RWPE2 (cell line): ENCODE measurements at regions not wholly inside any gene's neighbourhood (a gene's known extent, or its start where the extent isn't known, plus 50 kb on each side); places are given as distances from the start of the nearest gene placed in this dataset.

Experiments used
- ATAC-seq: fragments of 200-7000 bp; cut with Tn5 transposase; 3 replicates; pipeline ENCODE4 v1.9.1; 2021; ENCODE audit warnings: low read depth
- DNase-seq: peaks from one replicate; pipeline ENCODE4 v3.0.0-alpha.2; 2020; ENCODE audit warnings: low spot score
- H3K27ac ChIP-seq: fragments of 450-650 bp; 2 replicates; pipeline ENCODE4 v1.5.1; 2017; ENCODE audit warnings: mild to moderate bottlenecking; ENCODE audit not compliant: poor library complexity, severe bottlenecking
- H3K27me3 ChIP-seq: fragments of 250-450 bp; sonication (Bioruptor Pico); 2 replicates; pipeline ENCODE4 v1.5.1; 2021; ENCODE audit warnings: mild to moderate bottlenecking, moderate library complexity; ENCODE audit not compliant: insufficient read depth, poor library complexity, severe bottlenecking
- H3K36me3 ChIP-seq: fragments of 250-450 bp; sonication (Bioruptor Pico); 2 replicates; pipeline ENCODE4 v1.5.1; 2020; ENCODE audit warnings: low read depth, mild to moderate bottlenecking, moderate library complexity
- H3K4me1 ChIP-seq: fragments of 250-450 bp; sonication (Bioruptor Pico); 2 replicates; pipeline ENCODE4 v1.5.1; 2021; ENCODE audit warnings: mild to moderate bottlenecking, moderate library complexity; ENCODE audit not compliant: insufficient read depth, poor library complexity, severe bottlenecking
- H3K4me3 ChIP-seq: fragments of 250-450 bp; sonication (Bioruptor Pico); 2 replicates; pipeline ENCODE4 v1.5.1; 2021; ENCODE audit warnings: mild to moderate bottlenecking, moderate library complexity; ENCODE audit not compliant: severe bottlenecking
- H3K9me3 ChIP-seq: fragments of 250-450 bp; sonication (Bioruptor Pico); 2 replicates; pipeline ENCODE4 v1.5.1; 2021; ENCODE audit warnings: mild to moderate bottlenecking, moderate library complexity; ENCODE audit not compliant: severe bottlenecking
- TF ChIP-seq, protein P1 (sequence below): fragments of 450-650 bp; IDR thresholded peaks from one replicate; pipeline ENCODE4 v1.5.1; 2017; ENCODE audit warnings: mild to moderate bottlenecking, moderate library complexity; ENCODE audit not compliant: poor library complexity, severe bottlenecking

DNA sequence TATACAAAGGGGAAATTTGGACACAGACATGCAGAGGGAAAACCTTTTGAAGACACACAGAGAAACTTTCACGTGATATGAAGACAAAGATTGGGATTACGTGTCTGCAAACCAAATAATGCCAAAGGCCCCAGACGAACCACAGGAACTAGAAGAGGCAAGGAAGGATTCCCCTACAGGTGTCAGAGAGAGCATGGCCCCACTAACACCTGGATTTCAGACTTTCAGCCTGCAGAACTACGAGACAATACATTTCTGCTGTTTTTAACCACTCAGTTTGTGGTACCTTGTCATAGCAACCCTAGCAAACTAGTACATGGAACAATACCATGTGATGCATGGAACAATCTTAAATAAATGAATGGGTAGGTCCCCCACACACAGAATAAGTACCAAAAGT is 341.0 kb downstream of the HDGFL1 start:
- no peaks in the 10 kb centered on the region for H3K4me1 ChIP-seq
- no peaks in the 10 kb centered on the region for H3K9me3 ChIP-seq
- DNase-seq (no peak), ATAC-seq (no peak)
- TF ChIP-seq, protein P1, sequence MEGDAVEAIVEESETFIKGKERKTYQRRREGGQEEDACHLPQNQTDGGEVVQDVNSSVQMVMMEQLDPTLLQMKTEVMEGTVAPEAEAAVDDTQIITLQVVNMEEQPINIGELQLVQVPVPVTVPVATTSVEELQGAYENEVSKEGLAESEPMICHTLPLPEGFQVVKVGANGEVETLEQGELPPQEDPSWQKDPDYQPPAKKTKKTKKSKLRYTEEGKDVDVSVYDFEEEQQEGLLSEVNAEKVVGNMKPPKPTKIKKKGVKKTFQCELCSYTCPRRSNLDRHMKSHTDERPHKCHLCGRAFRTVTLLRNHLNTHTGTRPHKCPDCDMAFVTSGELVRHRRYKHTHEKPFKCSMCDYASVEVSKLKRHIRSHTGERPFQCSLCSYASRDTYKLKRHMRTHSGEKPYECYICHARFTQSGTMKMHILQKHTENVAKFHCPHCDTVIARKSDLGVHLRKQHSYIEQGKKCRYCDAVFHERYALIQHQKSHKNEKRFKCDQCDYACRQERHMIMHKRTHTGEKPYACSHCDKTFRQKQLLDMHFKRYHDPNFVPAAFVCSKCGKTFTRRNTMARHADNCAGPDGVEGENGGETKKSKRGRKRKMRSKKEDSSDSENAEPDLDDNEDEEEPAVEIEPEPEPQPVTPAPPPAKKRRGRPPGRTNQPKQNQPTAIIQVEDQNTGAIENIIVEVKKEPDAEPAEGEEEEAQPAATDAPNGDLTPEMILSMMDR: no peak
- H3K27me3 ChIP-seq: no peaks in the 10 kb centered on the region
- no peak overlapping the region for H3K27ac ChIP-seq
- H3K36me3 ChIP-seq: no peaks in the 10 kb centered on the region
- H3K4me3 ChIP-seq: no peak overlapping the region

DNA sequence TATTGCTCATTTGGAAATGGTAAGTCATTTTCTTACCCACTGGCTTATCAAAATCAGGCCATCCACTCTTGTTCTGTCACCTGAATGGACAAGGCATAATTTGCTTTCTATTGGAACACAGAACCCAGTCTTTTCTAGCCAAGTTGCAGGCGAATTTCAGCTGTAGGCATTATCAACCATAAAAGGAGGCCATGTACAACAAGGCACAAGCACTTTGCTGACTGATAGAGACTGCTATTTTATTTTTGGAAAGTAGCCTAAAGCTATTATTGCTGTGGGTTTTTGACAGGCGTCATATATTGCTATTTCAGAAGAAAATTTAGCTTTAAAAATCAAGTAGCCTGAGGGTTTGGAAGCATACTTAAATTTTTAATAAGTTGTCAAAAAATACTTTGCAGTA is 344.2 kb downstream of the HDGFL1 start:
- Histone ChIP-seq H3K9me3 (no peaks in the 10 kb centered on the region), H3K27ac (no peak overlapping the region), H3K4me1 (no peaks in the 10 kb centered on the region), H3K36me3 (no peaks in the 10 kb centered on the region), H3K27me3 (no peaks in the 10 kb centered on the region), H3K4me3 (no peak overlapping the region)
- ATAC-seq: no peak
- DNase-seq: no peak
- TF ChIP-seq, protein P1: no peak

DNA sequence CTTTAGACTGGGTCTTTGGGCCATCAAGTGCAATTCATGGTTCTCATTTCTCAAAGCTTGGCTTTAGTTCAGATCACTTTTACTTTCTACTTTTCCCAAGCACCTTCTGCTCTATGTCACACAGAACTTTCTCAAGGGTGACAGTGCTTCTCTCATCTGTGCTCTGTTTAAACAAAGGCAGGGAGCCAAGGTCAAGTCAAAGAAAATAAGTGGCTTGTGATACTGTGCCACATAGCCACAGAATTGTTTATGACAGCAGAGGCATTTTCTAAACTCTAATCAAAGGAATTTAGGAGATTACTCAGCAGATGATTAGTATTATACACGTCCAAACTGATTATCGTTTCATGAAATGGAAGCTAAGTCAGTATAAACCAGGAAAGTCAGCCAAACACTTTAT is 348.0 kb downstream of the HDGFL1 start:
- ATAC-seq: no peak
- H3K4me1 ChIP-seq: no peaks in the 10 kb centered on the region
- H3K4me3 ChIP-seq: no peak overlapping the region
- H3K27me3 ChIP-seq: no peaks in the 10 kb centered on the region
- DNase-seq: no peak
- no peaks in the 10 kb centered on the region for H3K9me3 ChIP-seq
- H3K27ac ChIP-seq: no peak overlapping the region
- TF ChIP-seq, protein P1: no peak
- H3K36me3 ChIP-seq: no peaks in the 10 kb centered on the region

DNA sequence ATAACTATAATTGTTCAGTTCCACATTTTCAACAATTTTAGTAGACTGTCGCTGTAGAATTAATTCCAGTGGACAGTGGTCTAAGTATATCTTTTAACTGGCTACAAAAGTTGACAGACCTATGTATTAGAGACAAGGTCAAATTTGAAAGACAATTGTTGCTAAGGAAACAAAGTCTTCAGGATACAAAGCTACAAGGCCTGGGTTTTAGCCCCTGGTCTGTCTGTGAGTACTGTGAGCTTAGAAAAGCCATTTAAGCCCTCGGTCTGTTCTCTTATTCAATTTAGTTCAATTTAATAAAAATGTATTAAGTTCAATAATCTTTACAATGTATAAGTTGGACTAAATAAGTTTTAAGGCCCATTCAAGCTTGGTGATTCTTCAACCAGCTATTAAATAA is 352.5 kb downstream of the HDGFL1 start:
- Histone ChIP-seq H3K4me3 (no peak overlapping the region), H3K9me3 (no peaks in the 10 kb centered on the region), H3K27ac (no peak overlapping the region), H3K27me3 (no peaks in the 10 kb centered on the region), H3K4me1 (peaks cover 4% of the 10 kb centered on the region), H3K36me3 (no peaks in the 10 kb centered on the region)
- DNase-seq: no peak
- TF ChIP-seq, protein P1: no peak
- ATAC-seq: no peak

DNA sequence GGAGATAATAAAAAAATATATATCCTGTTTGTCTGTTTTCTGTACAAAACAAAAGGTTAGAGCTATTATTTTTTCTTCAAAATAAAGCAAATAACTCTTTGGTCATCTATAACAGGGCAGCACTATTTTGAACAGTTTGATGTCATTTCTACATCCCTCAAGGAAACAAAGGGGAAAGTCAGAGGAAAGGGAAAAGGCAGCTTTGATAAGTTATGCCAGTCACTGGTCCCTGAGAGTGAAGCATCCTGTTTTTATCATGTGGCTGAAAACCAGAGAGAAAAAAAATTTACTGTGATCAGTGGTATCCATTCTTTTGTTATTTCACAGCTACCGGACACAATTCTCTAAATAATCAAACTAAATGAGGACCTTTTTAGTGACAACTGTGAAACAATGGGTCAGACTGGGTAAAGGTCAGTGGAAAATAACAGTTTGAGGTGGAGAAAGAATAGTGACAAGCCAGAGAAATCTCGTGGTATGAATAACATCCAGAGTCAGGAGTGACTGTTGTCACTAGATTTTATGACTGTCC is 356.0 kb downstream of the HDGFL1 start:
- ATAC-seq: no peak

More for the DNA sequence above, 356.0 kb downstream of the HDGFL1 start:
- Histone ChIP-seq H3K4me1 (peaks cover 4% of the 10 kb centered on the region), H3K27me3 (no peaks in the 10 kb centered on the region), H3K27ac (no peak overlapping the region), H3K4me3 (no peak overlapping the region), H3K36me3 (no peaks in the 10 kb centered on the region), H3K9me3 (no peaks in the 10 kb centered on the region)
- TF ChIP-seq, protein P1: no peak
- DNase-seq: no peak
